MCF 10A (cell line): ENCODE measurements at regions not wholly inside any gene's neighbourhood (a gene's known extent, or its start where the extent isn't known, plus 50 kb on each side); places are given as distances from the start of the nearest gene placed in this dataset.
A peak's percentile ranks its signal among the peaks of the same experiment; 100 is the strongest.

Source experiments
- BruUV-seq: library from RNA; stranded (reverse); fragments of 400-500 nt; replicated peaks from 2 replicates; lab custom pipeline; 2021; lab: Mats Ljungman, UMichigan
- CTCF ChIA-PET: fragments of 300-600 bp; sonication (Branson Sonifier 250); formaldehyde crosslinking; extraction: SDS; loops from one replicate; lab custom pipeline; 2021; ENCODE audit warnings: antibody characterized with exemption, inconsistent platforms; lab: Yijun Ruan, JAX
- POLR2A ChIA-PET: fragments of 300-600, 350-650 bp; sonication (Branson Sonifier 250); formaldehyde crosslinking; extraction: SDS; loops from one replicate; lab custom pipeline; 2020; ENCODE audit warnings: antibody characterized with exemption, inconsistent platforms; lab: Yijun Ruan, JAX
- DNase-seq: peaks from one replicate; pipeline ENCODE4 v3.0.0-alpha.2; 2018; ENCODE audit not compliant: unreplicated experiment
- H3K27ac Mint-ChIP-seq: one replicate; pipeline ENCODE4 v1.8.0; 2022; ENCODE audit warnings: mild to moderate bottlenecking, low read depth, mixed read lengths; ENCODE audit not compliant: unreplicated experiment
- H3K27me3 Mint-ChIP-seq: one replicate; pipeline ENCODE4 v1.8.0; 2022; ENCODE audit warnings: mixed read lengths; ENCODE audit not compliant: insufficient read depth, unreplicated experiment
- H3K36me3 Mint-ChIP-seq: one replicate; pipeline ENCODE4 v1.8.0; 2022; ENCODE audit warnings: mild to moderate bottlenecking, moderate library complexity, mixed read lengths; ENCODE audit not compliant: insufficient read depth, unreplicated experiment
- H3K4me1 Mint-ChIP-seq: one replicate; pipeline ENCODE4 v1.8.0; 2022; ENCODE audit warnings: mixed read lengths; ENCODE audit not compliant: insufficient read depth, unreplicated experiment
- H3K4me3 Mint-ChIP-seq: one replicate; pipeline ENCODE4 v1.8.0; 2022; ENCODE audit warnings: mild to moderate bottlenecking, moderate library complexity, mixed read lengths; ENCODE audit not compliant: unreplicated experiment
- H3K9me3 Mint-ChIP-seq: one replicate; pipeline ENCODE4 v1.8.0; 2022; ENCODE audit warnings: mixed read lengths; ENCODE audit not compliant: unreplicated experiment
- intact Hi-C: fragments of 100-400 bp; cut with micrococcal nuclease; formaldehyde crosslinking; loops from 2 replicates; pipeline ENCODE4 v1.14.1; 2022
- TF ChIP-seq, protein P1 (sequence below): fragments of 200-600 bp; IDR thresholded peaks from one replicate; pipeline ENCODE4 v1.8.0; 2022; ENCODE audit warnings: antibody characterized with exemption, mild to moderate bottlenecking; ENCODE audit not compliant: unreplicated experiment

DNA sequence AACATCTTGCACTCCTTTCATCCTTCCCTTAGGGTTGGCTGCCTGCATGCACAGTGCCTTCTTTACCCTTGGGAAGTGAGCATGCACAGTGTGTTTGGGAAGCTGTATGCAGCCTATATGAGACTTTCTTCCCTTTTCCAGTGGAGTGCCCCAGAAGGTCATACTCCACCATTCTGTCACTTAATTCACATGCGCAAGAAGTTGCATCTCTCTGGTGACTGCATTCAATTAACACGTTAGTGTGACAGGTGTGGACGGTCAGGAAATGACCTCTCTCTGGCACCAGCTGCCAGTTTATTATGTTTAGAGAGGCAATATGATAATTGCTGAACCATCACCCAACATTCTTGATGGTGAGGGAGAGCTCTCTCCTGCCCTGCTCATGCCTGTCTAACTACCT lies 770.0 kb downstream of the FLRT2 start:
- no peaks in the 10 kb centered on the region for H3K9me3 Mint-ChIP-seq
- H3K27ac Mint-ChIP-seq, result no peak overlapping the region
- TF ChIP-seq, protein P1, sequence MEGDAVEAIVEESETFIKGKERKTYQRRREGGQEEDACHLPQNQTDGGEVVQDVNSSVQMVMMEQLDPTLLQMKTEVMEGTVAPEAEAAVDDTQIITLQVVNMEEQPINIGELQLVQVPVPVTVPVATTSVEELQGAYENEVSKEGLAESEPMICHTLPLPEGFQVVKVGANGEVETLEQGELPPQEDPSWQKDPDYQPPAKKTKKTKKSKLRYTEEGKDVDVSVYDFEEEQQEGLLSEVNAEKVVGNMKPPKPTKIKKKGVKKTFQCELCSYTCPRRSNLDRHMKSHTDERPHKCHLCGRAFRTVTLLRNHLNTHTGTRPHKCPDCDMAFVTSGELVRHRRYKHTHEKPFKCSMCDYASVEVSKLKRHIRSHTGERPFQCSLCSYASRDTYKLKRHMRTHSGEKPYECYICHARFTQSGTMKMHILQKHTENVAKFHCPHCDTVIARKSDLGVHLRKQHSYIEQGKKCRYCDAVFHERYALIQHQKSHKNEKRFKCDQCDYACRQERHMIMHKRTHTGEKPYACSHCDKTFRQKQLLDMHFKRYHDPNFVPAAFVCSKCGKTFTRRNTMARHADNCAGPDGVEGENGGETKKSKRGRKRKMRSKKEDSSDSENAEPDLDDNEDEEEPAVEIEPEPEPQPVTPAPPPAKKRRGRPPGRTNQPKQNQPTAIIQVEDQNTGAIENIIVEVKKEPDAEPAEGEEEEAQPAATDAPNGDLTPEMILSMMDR, result no peak
- ChIA-PET CTCF (interaction anchor here (0.6 kb wide), 1 partner anchor 603 kb away, joined by 3 read pairs; no protein-coding TSS in a partner anchor), POLR2A (no interaction called here)
- no TSS peak for BruUV-seq
- no peaks in the 10 kb centered on the region for H3K27me3 Mint-ChIP-seq
- H3K4me3 Mint-ChIP-seq, result no peak overlapping the region
- no peaks in the 10 kb centered on the region for H3K36me3 Mint-ChIP-seq
- intact Hi-C loops, result no loop called here
- no peak for DNase-seq
- H3K4me1 Mint-ChIP-seq, result no peaks in the 10 kb centered on the region

DNA sequence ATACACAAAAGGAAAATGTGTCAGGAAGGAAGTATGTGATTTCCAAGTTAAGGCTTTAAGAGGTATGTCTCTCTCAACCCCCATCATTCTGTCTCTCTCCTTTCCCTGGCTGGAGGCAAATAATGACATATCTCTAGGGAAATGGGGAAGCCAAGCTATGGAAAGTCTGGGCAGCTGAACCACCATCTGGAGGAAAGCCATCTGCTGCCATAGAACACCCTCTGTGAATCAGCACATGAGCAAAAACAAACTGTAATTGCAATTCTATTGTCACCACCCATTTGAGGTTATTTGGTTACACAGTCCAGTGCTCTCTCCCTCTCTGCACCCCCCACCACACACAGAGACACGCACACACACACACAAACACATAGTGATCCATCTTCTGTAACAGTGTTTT lies 766.2 kb downstream of the FLRT2 start:
- Mint-ChIP-seq H3K27ac (no peak overlapping the region), H3K4me3 (no peak overlapping the region), H3K9me3 (no peaks in the 10 kb centered on the region), H3K36me3 (no peaks in the 10 kb centered on the region), H3K4me1 (no peaks in the 10 kb centered on the region), H3K27me3 (no peaks in the 10 kb centered on the region)
- peak; percentile 47 for DNase-seq
- POLR2A ChIA-PET, result no interaction called here
- intact Hi-C loops, result no loop called here
- no TSS peak for BruUV-seq
- CTCF ChIA-PET, result interaction anchor here (0.9 kb wide), 1 partner anchor 10 kb away, joined by 4 read pairs; no protein-coding TSS in a partner anchor
- TF ChIP-seq, protein P1, result no peak

DNA sequence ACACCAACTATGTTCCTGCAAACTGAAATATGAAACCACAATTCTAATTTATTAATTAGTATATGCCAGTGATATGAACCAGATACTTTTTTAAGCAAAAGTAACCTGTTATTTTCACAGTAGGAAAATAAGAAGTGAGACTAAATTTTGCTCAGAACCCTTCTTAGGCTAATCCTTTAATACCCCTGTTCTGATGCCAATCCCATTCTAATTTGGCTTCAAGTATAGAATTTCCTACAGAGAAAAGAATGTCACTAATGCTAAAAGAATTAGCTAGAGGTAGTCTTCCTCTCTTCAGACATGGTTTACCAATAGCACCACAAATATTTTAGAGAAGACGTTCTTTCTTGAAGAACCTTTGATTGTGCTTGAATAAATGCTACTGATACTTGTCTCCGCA lies 758.4 kb downstream of the FLRT2 start:
- CTCF ChIA-PET, result no interaction called here
- Mint-ChIP-seq H3K4me1 (no peaks in the 10 kb centered on the region), H3K27me3 (no peaks in the 10 kb centered on the region), H3K36me3 (no peaks in the 10 kb centered on the region), H3K4me3 (no peak overlapping the region), H3K9me3 (no peaks in the 10 kb centered on the region), H3K27ac (no peak overlapping the region)
- POLR2A ChIA-PET, result no interaction called here
- no TSS peak for BruUV-seq
- DNase-seq, result no peak
- intact Hi-C loops, result no loop called here
- TF ChIP-seq, protein P1, result no peak

DNA sequence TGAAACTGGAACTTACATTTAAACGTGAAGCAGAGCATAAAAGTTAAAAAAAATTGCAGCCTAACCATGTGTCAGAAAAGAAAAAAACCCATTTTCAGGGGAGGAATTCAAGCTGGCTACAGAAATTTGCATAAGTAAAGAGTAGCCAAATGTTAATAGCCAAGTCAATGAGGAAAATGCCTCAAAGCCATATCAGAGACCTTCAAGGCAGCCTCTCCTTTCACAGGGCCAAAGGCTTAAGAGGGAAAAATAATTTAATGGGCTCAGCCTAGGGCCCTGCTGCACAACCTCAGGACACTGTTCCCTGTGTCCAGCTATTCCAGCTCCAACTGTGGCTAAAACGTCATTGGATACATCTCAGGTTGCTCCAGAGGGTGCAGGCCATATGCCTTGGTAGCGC lies 749.5 kb downstream of the FLRT2 start:
- TF ChIP-seq, protein P1, result no peak
- no peak overlapping the region for H3K4me3 Mint-ChIP-seq
- H3K4me1 Mint-ChIP-seq, result no peaks in the 10 kb centered on the region
- intact Hi-C loops, result no loop called here
- DNase-seq, result no peak
- H3K27me3 Mint-ChIP-seq, result no peaks in the 10 kb centered on the region
- BruUV-seq, result no TSS peak
- H3K27ac Mint-ChIP-seq, result no peak overlapping the region
- no peaks in the 10 kb centered on the region for H3K9me3 Mint-ChIP-seq
- CTCF ChIA-PET, result interaction anchor here (0.7 kb wide), 1 partner anchor 13 kb away, joined by 3 read pairs; no protein-coding TSS in a partner anchor
- H3K36me3 Mint-ChIP-seq, result no peaks in the 10 kb centered on the region
- POLR2A ChIA-PET, result no interaction called here
